SKM-1 treated with dmso at 0.1 percent for 144 hours (cell line): ENCODE measurements at regions not wholly inside any gene's neighbourhood (a gene's known extent, or its start where the extent isn't known, plus 50 kb on each side); places are given as distances from the start of the nearest gene placed in this dataset.
"Not testable (repeated sequence)": the region's sequence is repeated elsewhere in the genome, so short reads cannot be mapped to it uniquely, and the experiment has no call there.

Experiments
- DNase-seq: peaks from one replicate; lab custom pipeline; 2025; ENCODE audit not compliant: unreplicated experiment; lab: John Stamatoyannopoulos, UW

DNA sequence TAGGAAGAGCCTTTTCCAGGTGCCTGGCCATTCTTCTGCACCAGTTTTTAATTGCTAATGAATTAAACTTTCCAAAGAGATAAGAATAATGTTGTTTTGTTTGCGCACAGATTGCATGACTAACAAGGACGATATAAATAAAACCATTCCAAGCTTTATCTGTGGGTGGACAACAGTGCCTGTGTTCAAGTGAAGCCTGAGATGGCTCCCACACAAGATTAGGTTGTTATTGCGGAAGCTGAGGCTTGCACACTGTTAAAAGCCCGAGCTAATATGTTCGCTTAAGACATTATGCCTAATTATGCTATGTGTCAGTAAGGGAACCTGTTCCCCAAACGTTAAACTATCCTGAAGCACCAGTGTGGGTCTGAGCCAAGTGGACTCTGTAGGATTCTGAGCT is 58.5 kb upstream of the NBPF11 start:
- DNase-seq: not testable (repeated sequence)

DNA sequence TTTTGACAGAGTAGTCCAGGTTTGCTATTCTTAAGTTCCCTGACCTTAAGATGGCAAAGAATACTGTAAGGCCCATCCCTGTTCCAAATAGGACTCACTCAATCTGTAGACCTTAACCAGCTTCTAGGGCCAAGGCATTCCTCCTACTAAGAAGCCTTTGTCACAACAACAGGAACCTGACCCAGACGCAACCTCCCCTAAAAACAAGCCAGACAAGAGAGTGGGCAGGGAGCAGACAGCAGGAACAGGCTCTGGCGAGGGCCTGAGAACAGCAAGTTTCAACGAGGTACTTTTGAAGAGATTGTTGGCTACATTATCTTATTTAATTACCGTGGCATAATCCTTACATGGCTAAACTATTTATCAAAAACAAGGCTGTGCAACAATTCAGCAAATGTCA is 58.1 kb upstream of the NBPF11 start:
- not testable (repeated sequence) for DNase-seq

DNA sequence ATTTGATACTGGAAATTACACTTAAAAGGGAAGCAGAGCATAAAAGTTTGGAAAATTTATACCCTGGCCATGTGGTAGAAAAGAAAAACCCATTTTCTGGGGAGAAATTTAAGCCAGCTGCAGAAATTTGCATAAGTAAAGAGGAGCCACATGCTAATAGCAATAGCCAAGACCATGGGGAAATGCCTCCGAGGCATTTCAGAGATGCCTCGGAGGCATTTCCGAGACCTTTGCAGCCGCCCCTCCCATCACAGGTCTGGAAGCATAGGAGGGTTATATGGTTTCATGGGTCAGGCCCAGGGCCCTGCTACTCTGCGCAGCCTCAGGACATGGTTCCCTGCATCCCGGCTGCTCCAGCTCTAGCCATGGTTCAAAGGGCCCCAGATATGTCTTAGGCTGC is 49.9 kb upstream of the NBPF11 start:
- not testable (repeated sequence) for DNase-seq
